ENCODE measurements at regions not wholly inside any gene's neighbourhood (a gene's known extent, or its start where the extent isn't known, plus 50 kb on each side); places are given as distances from the start of the nearest gene placed in this dataset.
A peak's percentile ranks its signal among the peaks of the same experiment; 100 is the strongest.
"Not testable (repeated sequence)": the region's sequence is repeated elsewhere in the genome, so short reads cannot be mapped to it uniquely, and the experiment has no call there.

- DNase-seq = no peak
Observed at GRCh38 chr12:94916663-94917062, 86.8 kb downstream of the NDUFA12 start.

GRCh38 chr12:94909663-94910062, 93.8 kb downstream of the NDUFA12 start:
- DNase-seq = no peak

DNA sequence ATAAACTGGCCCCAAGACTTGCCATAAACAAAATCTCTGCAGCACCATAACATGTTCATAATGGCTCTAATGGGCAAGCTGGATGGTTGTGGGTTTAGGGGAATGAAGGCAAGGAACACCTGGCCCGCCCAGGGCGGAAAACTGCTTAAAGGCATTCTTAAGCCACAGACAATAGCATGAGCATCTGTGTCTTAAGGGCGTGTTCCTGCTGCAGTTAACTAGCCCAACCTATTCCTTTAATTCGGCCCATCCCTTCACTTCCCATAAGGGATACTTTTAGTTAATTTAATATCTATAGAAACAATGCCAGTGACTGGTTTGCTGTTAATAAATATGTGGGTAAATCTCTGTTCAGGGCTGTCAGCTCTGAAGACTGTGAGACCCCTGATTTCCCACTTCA, 97.7 kb downstream of the NDUFA12 start:
- not testable (repeated sequence) for DNase-seq

GRCh38 chr12:94900496-94900895, 103.0 kb downstream of the NDUFA12 start:
- no peak for DNase-seq

DNA sequence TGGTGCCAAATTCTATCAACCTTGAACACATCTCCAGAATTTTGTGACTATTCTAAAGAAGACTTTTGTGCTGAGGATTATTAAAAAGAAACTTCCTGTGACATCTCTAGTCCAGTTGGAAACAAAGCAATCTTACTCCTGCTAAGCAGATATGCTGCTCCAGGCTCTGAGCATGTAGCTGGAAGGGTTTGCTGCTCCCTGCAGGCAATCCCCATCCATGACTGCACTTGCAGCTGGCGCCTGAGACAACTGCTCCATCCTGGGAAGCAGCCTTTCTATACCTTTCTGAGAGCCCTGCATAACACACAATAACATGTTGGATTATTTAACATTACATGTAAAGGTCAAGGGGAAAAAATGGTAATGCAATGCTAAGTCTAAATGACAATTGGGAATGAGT, 105.1 kb downstream of the NDUFA12 start:
- DNase-seq = no peak

DNA sequence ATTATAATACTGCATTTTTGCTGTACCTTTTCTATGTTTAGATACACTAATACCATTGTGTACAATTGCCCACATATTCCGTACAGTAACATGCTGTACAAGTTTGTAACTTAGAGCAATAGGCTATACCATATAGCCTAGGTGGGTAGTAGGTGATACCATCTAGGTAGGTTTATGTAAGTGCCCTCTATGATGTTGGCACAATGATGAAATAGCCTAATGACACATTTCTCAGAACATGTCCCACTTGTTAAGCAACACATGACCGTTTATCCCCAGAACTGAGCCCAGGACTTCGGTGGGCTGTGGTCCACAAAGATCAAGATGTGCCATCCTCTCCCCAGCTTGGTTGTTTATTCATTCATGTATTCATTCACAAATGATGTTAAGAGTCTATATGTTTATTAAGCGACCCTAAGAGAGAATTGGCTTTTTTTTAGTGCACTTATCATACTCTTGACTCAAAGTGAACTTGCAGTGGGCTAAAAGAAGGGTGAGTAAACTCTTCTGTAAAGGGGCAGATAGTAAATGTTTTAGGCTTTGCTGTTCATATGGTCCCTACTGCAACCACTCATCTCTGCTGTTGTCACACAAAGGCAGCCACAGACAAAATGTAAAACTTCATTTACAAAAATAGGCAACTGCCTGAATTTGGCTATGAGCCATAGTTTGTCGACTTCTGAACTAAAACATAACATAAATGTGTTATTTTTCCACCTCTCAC, 110.8 kb downstream of the NDUFA12 start:
- no peak for DNase-seq

GRCh38 chr12:94889445-94890210, 113.9 kb downstream of the NDUFA12 start:
- no peak for DNase-seq

GRCh38 chr12:94879542-94879941, 124.0 kb downstream of the NDUFA12 start:
- DNase-seq = no peak

- DNase-seq = peak; percentile 6 to 48
Observed at GRCh38 chr12:94875525-94875924, 128.0 kb downstream of the NDUFA12 start.

DNA sequence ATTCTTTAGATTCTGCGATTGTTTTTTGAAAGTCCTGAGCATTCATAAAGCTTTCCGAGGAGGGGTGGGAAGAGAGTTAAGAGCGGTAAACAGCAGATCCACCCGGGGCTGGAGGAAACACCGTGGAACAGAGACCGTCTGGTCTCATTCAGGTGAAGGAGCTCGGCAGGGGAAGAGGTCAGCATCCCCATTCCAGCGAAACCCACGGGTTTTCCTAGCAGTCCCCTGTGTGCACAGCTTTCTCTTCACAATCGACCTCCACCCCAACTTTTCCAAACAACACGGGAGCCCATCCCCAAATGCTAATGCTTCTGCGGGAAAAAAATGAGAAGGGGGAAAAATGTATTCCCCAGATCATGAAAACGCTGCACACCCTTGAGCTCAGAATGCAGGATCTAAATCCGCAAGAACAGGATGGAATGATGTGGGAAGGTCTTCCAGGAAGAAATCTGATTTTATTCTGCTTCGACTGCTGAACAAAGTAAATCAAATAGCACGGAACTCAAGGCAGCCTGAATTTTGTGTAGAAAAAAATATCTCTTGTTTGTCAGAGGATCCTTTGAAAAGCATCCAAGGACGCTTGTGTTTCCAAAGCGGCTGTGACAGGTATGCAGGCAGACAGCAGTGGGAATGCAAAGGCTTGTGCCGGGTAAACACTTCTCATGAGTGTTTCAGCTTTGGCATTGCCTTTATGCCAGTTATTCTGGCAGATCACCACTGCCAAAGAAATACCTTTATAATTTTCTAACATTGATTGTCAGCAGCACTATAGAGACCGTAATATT, 128.8 kb downstream of the NDUFA12 start:
- no peak for DNase-seq

- no peak for DNase-seq
Observed at GRCh38 chr12:94873734-94874517, 129.6 kb downstream of the NDUFA12 start.

DNA sequence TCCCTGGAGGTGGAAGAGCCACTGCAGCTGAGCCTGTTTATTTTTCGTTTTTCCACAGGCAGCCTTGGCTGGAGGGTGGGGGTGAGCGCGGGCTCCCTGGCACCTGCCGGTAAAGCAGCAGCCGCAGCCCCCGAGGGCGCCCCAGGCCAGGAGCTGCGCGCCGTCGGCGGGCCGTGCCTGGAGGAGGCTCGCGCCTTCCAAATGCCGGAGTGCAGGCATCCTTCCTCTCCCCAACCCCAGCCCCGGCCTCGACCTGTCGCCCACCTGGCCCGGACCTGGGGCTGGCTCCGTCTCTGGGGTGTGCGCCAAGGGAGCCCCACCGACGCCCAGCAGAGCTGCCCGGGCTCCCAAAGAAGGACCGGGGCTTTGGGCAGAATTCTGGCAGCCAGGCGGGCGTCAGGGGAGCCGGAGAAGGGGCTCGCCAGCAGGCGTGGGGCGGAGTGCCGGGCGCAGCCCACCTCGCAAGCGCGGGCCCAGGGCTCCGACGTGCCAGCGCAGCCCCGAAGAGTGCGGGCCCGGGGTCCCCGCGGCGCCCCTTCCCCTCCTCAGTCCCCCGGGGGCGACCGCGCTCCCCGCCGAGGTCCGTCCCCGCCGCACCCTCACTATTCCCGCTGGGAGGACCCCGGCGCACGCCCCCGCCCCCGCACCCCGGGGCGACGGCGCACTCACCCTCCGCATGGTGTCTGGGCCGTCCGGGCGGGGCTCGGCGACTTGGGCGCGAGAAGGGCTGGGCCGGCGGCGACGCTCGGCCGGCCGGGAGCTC, 130.3 kb downstream of the NDUFA12 start:
- DNase-seq = no peak

DNA sequence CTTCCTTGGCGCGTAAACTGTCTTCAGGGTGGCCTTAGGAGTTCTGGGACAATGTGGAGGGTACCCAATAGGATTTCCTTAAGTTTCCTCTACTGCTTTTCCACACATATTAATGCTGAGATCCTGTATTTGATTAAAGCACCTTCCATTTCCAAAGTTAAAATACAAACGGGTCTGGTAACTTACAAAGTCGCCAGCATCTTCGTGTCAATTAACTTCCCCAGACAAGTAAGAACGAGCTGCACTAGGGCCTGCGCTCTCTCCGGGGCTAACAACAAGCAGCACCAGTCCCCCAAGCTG, 130.9 kb downstream of the NDUFA12 start:
- no peak for DNase-seq

DNA sequence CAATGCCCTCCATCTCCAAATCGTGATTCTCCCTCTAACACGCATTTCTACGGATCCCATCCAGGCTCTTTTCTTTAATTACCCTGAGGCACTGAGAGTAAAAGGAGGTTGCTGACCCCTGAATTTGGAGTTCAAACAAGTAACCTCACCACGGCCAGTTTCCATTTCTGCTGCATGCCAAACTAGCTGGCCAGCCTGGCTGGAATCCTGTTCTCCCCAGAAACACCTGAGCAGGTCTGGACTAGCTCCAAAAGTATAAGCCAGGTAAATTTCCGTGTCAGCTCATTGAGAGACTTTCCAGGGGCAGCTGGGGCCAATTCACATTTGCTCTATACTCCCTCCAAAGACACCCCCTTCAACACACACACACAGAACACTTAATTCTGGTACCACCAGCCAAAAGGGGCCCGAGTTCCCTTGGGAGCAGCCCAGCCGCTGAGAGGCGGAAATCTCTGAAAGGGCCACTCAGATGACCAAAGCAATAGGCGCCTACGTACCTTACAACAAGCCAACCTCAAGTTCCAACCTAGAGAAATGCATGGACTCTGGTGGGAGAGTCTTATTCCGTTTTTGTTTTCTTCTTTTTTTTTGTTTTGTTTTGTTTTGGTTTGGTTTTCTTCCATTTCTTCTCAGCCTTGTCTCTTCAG, 131.4 kb downstream of the NDUFA12 start:
- no peak for DNase-seq

DNA sequence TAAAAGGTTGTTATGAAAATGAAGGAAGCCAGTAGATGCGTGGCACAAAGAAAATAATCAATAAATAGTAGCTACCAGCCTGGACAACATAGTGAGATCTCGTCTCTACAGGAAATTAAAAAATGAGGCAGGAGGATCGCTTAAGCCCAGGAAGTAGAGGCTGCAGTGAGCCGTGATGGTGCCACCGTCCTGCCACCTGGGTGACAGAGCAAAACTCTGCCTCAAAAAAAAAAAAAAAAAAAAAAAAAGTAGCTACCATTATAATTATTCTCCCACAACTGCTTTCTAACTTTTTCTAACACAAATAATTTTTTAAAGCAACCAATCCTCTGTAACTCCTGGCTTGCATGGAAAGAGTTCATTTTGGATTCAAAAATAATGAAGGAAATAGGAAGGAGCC, 133.0 kb downstream of the NDUFA12 start:
- DNase-seq = no peak

- no peak for DNase-seq
Observed at GRCh38 chr12:94868161-94868560, 135.3 kb downstream of the NDUFA12 start.

DNA sequence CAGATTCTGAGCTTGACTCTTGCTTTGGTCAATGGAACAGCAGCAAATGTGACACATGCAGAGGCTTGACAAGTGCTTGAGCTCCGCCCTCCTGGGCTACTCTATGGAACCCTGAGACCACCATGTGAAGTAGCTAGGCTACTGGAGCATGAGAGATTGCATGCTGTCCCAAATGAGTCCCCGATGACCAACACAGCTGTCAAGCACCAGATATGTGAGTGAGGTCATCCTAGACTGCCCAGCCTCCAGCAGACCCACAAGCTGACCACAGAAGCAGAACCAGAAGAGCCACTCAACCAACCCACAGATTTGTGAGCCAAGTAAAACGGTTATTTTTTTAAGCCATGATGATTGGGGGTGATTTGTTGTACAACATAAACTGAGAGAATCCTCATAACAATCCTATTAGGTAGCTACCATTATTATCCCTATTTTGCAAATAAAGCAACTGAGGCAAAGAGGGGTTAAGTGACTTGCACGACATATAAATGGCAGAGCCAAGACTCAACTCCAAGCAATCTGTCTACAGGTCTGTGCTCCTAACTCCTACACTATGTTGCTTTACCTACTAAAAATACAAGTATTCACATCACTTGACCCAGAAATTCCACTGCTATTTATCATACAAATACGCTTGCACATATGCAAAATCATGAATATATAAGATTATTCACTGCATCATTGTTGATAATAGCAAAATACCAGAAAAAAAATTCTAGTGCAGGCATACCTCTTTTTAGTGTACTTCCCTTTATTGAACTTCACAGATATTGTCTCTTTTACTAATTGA, 136.2 kb downstream of the NDUFA12 start:
- DNase-seq = no peak

DNA sequence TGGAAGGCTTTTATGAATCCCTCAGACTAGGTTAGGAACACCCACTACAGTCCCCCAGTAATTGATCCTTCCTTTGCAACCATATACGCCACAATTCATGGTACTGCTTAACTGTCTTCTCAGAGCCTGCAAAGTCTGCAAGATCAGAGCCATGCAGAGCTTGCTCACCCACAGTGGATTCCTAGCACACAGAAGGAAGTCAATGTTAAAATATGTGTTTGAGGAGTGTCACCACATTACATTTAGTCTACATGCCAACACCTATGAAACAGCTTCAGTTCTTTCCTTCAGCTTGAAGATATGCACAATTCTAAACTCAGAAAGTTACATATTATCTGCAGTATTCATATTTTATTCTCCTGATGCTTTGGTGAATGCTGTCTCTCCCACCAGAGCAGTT, 138.5 kb downstream of the NDUFA12 start:
- DNase-seq = no peak

DNA sequence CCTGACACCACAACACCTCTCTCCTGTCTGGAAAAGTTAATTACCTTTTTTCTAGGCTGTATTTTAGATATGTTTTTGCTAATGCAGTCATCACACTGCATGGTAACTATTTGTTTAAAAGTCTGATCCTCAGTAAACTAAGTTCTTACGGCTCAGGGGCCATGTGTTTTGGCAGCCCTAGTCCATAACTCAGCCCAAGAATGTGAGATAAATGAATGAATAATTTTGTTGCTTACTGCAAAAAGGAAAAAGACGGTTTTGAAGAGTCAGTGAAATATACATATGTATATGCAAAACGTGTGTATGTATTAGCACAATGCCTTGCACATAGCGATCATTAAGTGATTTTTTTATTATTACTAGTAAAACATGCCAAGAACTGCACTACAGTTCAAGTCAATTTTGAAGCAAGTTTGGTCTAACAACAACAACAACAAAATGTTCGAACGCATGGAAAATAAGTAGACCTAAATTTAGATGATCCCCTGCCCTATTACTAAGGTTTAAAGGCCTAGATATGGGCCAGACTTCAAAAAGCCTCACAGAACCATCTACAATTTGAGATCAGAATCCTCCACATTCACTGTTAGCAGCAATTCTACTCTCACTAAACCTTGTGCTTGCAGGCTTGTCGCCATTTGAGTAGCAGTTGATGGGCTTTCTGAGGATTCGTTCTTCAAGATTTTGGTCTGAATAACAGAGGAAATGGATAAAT, 140.0 kb downstream of the NDUFA12 start:
- no peak for DNase-seq

- no peak for DNase-seq
Observed at GRCh38 chr12:94862421-94862820, 141.1 kb downstream of the NDUFA12 start.

Measured in CD4-positive, alpha-beta T cell treated with Interleukin-4 for 1 hour (primary cell).